ENCODE measurements at regions not wholly inside any gene's neighbourhood (a gene's known extent, or its start where the extent isn't known, plus 50 kb on each side); places are given as distances from the start of the nearest gene placed in this dataset.

- H2AFZ ChIP-seq (replicated peaks) = no peak overlapping the region
- Mint-ChIP-seq H3K4me3 (no peak overlapping the region), H3K36me3 (no peaks in the 10 kb centered on the region), H3K4me1 (no peaks in the 10 kb centered on the region), H3K9me3 (no peaks in the 10 kb centered on the region), H3K27ac (no peak overlapping the region), H3K27me3 (ENCODE audit: insufficient read depth, low read depth) (peaks cover 2% of the 10 kb centered on the region)
- no peak overlapping the region for H3K4me2 ChIP-seq
- H3K27me3 ChIP-seq = no peaks in the 10 kb centered on the region
- DNase-seq (ENCODE audit: low spot score) = no peak
- H3K4me1 ChIP-seq = no peaks in the 10 kb centered on the region
- no peak for TF ChIP-seq CTCF (IDR thresholded peaks at IDR 0.05)
- no peak for TF ChIP-seq EZH2phosphoT487 (IDR thresholded peaks at IDR 0.05)
- TF ChIP-seq EZH2 (IDR thresholded peaks at IDR 0.05) = no peak
- H3F3A ChIP-seq (ENCODE audit: low read depth) = no peaks in the 10 kb centered on the region
- no peaks in the 10 kb centered on the region for H3K36me3 ChIP-seq
- H3K27ac ChIP-seq = no peak overlapping the region
- no peaks in the 10 kb centered on the region for H3K79me2 ChIP-seq (ENCODE audit: low read depth)
- H3K9me3 ChIP-seq (ENCODE audit: low read depth) = no peaks in the 10 kb centered on the region
- H3K4me3 ChIP-seq = no peak overlapping the region
- no peaks in the 10 kb centered on the region for H4K20me1 ChIP-seq (ENCODE audit: low read depth)
- H3K9ac ChIP-seq = no peak overlapping the region
These were observed 326.6 kb upstream of the PRICKLE1 start for GRCh38 chr12:42916143-42916542.

GRCh38 chr12:42915426-42915825 is 325.9 kb upstream of the PRICKLE1 start:
- H3K4me2 ChIP-seq = no peak overlapping the region
- H3K9me3 Mint-ChIP-seq = no peaks in the 10 kb centered on the region
- H3K79me2 ChIP-seq (ENCODE audit: low read depth) = no peaks in the 10 kb centered on the region
- no peak overlapping the region for H3K4me3 Mint-ChIP-seq
- H3K4me3 ChIP-seq = no peak overlapping the region
- TF ChIP-seq EZH2 (IDR thresholded peaks at IDR 0.05) (no peak), EZH2phosphoT487 (IDR thresholded peaks at IDR 0.05) (no peak), CTCF (IDR thresholded peaks at IDR 0.05) (no peak)
- H3K36me3 Mint-ChIP-seq = no peaks in the 10 kb centered on the region
- H3K27me3 Mint-ChIP-seq (ENCODE audit: insufficient read depth, low read depth) = no peaks in the 10 kb centered on the region
- no peaks in the 10 kb centered on the region for H3F3A ChIP-seq (ENCODE audit: low read depth)
- H3K27me3 ChIP-seq = no peaks in the 10 kb centered on the region
- H4K20me1 ChIP-seq (ENCODE audit: low read depth) = no peaks in the 10 kb centered on the region
- no peak overlapping the region for H3K27ac ChIP-seq
- no peak overlapping the region for H3K9ac ChIP-seq
- no peaks in the 10 kb centered on the region for H3K9me3 ChIP-seq (ENCODE audit: low read depth)
- no peaks in the 10 kb centered on the region for H3K4me1 ChIP-seq
- no peak overlapping the region for H3K27ac Mint-ChIP-seq
- H2AFZ ChIP-seq (replicated peaks) = no peak overlapping the region
- H3K4me1 Mint-ChIP-seq = no peaks in the 10 kb centered on the region
- no peak for DNase-seq (ENCODE audit: low spot score)
- H3K36me3 ChIP-seq = no peaks in the 10 kb centered on the region

GRCh38 chr12:42912367-42912766 is 322.8 kb upstream of the PRICKLE1 start:
- no peaks in the 10 kb centered on the region for H3K36me3 Mint-ChIP-seq
- Histone ChIP-seq H3K27me3 (no peaks in the 10 kb centered on the region), H4K20me1 (ENCODE audit: low read depth) (no peaks in the 10 kb centered on the region), H3K4me2 (no peak overlapping the region), H3K9ac (no peak overlapping the region), H3K4me1 (no peaks in the 10 kb centered on the region), H3K79me2 (ENCODE audit: low read depth) (no peaks in the 10 kb centered on the region), H3K27ac (no peak overlapping the region), H3K9me3 (ENCODE audit: low read depth) (no peaks in the 10 kb centered on the region), H3K4me3 (no peak overlapping the region), H3K36me3 (no peaks in the 10 kb centered on the region), H3F3A (ENCODE audit: low read depth) (no peaks in the 10 kb centered on the region), H2AFZ (replicated peaks) (no peak overlapping the region)
- H3K9me3 Mint-ChIP-seq = no peaks in the 10 kb centered on the region
- no peak overlapping the region for H3K4me3 Mint-ChIP-seq
- no peaks in the 10 kb centered on the region for H3K4me1 Mint-ChIP-seq
- TF ChIP-seq CTCF (IDR thresholded peaks at IDR 0.05) = no peak
- no peak for TF ChIP-seq EZH2phosphoT487 (IDR thresholded peaks at IDR 0.05)
- no peak for TF ChIP-seq EZH2 (IDR thresholded peaks at IDR 0.05)
- H3K27ac Mint-ChIP-seq = no peak overlapping the region
- peaks cover 4% of the 10 kb centered on the region for H3K27me3 Mint-ChIP-seq (ENCODE audit: insufficient read depth, low read depth)
- DNase-seq (ENCODE audit: low spot score) = no peak

- H3K9me3 ChIP-seq (ENCODE audit: low read depth) = no peaks in the 10 kb centered on the region
- H3K27ac ChIP-seq = no peak overlapping the region
- Mint-ChIP-seq H3K36me3 (no peaks in the 10 kb centered on the region), H3K4me1 (no peaks in the 10 kb centered on the region), H3K9me3 (no peaks in the 10 kb centered on the region), H3K27ac (no peak overlapping the region), H3K27me3 (ENCODE audit: insufficient read depth, low read depth) (peaks cover 4% of the 10 kb centered on the region), H3K4me3 (no peak overlapping the region)
- no peak overlapping the region for H3K9ac ChIP-seq
- TF ChIP-seq EZH2phosphoT487 (IDR thresholded peaks at IDR 0.05) = no peak
- no peak for TF ChIP-seq CTCF (IDR thresholded peaks at IDR 0.05)
- TF ChIP-seq EZH2 (IDR thresholded peaks at IDR 0.05) = no peak
- H3K27me3 ChIP-seq = no peaks in the 10 kb centered on the region
- no peaks in the 10 kb centered on the region for H4K20me1 ChIP-seq (ENCODE audit: low read depth)
- no peaks in the 10 kb centered on the region for H3K4me1 ChIP-seq
- H3K79me2 ChIP-seq (ENCODE audit: low read depth) = no peaks in the 10 kb centered on the region
- H3K4me3 ChIP-seq = no peak overlapping the region
- H3K4me2 ChIP-seq = no peak overlapping the region
- DNase-seq (ENCODE audit: low spot score) = no peak
- no peaks in the 10 kb centered on the region for H3K36me3 ChIP-seq
- no peak overlapping the region for H2AFZ ChIP-seq (replicated peaks)
- no peaks in the 10 kb centered on the region for H3F3A ChIP-seq (ENCODE audit: low read depth)
These were observed 321.1 kb upstream of the PRICKLE1 start for GRCh38 chr12:42910656-42911055.
